Astrocyte of the hippocampus (primary cell): ENCODE measurements at regions not wholly inside any gene's neighbourhood (a gene's known extent, or its start where the extent isn't known, plus 50 kb on each side); places are given as distances from the start of the nearest gene placed in this dataset.
"Not testable (repeated sequence)": the region's sequence is repeated elsewhere in the genome, so short reads cannot be mapped to it uniquely, and the experiment has no call there.

Experiments used
- DNase-seq: peaks from one replicate; pipeline ENCODE4 v3.0.0; 2011; ENCODE audit warnings: low read depth, low spot score

DNA sequence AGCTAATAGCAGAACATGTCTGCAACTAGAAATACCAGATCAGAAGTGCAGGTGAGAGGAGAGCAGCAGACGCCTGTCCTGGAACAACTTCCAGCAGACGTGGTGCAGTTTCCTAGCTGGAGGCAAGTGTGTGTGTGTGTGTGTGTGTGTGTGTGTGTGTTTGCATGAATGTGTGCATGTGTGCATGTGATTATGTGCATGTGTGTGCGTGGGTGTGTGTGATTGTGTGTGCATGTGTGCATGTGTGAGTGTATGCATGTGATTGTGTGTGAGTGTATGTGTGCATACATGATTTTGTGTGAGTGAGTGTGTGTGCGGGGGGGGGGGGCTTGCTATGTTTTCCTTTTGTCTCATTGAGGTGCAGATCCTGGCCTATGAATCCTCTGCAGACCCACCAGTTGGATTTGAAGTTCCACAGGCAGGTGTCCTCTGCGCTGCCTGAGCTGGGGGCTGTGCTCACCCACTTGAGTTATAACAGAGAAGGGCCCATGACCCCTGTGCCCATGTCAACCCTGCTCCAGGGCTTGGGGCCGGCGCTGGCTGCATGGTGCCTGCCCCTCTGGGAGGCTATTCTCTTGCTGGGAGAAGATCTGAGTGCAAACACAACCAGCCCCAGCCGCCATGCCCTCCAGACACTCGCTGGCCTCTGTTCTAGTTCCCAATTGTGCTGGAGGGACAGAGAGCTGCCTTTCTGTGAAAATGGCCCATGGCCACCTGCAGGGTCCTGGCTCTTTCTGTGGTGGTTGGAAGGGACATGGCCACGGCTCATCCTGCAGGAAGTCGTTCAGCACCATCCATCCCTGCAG is 821.3 kb downstream of the BRD1 start:
- DNase-seq = no peak

DNA sequence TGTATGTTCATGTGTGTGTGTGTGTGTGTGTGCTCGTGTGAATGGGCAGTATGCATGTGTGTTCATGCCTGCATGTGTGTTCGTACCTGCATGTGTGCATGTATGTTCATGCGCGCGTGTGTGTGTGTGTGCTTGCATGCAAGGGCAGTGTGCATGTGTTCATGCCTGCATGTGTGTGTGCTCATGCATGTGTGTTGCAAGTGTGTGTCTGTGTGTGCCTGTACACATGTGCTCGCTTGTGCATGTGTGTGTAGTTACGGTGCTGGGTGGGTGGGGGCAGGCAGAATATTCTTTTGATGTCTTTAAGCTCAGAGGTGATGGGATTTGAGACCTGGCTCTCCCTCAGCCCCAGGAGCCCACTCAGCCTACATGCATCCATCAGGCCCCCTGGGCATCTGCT is 822.1 kb downstream of the BRD1 start:
- no peak for DNase-seq

DNA sequence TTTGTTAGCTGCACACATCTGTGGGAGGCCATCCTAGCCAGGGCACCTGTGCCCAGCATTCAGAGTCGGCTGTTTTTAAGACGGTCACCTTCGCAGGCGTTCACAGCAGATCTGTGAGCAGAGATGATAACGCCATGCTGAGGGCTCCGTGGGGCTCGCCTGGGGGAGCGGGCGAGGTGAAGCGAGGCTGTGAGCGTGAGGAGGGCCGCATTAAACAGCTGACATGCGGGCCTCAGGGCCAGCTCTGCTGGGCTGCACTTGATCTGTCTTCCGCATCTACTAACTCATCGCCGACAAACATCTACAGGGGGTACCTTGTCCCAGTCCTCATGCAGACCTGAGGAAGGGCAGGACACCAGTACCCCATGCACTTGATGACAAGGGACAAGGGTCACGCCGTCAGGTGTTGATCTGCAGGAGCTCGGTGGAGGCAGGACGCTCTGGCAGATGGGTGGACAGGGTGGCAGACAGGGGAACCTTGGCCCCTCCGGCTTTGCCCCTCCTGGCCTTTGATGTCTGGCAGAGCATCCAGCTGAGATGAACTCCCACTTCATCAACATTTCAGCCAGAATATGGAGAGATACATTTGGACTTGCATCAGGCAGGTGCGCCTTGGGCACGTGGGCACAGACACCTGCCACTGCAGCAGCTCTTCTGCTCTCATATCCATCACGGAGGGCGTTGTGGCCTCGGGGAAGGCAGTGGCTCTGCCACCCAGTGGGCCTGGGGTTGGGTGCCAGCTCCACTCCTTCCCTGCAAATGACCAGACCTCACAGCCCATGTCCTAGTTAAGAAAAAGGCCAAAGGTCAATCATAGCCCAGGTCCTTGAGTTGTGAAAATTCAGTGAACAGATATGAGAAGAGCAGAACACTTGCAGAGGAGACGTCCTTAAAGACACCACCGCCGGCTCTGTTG is 822.9 kb downstream of the BRD1 start:
- no peak for DNase-seq

DNA sequence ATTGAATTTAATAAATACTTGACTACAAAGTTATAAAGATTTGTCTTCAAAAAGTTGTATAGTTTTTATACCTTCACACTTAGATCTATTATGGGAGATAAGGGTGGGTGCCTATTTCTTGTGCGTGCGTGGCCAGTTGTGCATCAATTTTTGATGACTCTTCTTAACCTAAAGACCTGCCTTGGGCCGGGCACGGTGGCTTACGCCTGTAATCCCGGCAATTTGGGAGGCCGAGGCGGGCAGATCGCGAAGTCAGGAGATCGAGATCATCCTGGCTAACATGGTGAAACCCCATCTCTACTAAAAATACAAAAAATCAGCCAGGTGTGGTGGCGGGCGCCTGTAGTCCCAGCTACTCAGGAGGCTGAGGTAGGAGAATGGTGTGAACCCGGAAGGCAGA is 830.1 kb downstream of the BRD1 start:
- not testable (repeated sequence) for DNase-seq

DNA sequence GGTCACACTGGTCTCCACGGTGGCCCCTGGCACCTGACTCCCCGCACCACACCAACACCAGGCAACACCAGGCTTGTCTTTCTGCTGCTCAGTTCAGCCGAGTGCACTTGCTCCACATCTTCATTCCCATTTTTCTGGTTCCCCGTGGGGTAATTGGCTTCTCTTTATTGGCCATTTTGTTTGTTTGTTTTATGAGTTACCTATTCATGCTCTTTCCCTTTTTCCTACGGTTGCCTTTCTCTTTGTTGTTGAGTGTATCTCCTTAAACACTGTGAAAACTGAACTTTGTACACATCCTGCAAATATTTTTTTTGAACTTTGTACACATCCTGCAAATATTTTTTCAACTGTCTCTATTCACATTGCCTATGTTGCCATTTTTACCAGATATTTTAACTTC is 834.0 kb downstream of the BRD1 start:
- DNase-seq = no peak

DNA sequence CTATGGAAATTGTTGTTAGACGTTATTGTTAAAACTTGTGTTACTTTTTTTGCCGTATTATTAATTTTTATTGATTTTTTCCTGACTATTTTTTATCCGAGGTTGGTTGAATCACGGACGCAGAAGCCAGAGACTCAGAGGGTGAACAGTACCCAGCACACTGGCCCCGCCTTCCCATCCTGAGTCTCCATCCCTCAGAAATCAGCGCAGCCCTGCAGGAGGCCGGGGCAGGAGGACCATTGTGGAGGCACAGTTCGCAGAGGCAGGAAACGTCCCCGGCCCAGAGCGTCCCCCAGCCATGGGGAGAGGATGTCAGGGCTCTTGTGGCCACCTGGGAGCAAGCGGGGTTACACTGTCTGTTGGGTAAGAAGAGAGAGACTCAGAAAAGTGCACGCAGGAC is 843.0 kb downstream of the BRD1 start:
- DNase-seq = no peak

DNA sequence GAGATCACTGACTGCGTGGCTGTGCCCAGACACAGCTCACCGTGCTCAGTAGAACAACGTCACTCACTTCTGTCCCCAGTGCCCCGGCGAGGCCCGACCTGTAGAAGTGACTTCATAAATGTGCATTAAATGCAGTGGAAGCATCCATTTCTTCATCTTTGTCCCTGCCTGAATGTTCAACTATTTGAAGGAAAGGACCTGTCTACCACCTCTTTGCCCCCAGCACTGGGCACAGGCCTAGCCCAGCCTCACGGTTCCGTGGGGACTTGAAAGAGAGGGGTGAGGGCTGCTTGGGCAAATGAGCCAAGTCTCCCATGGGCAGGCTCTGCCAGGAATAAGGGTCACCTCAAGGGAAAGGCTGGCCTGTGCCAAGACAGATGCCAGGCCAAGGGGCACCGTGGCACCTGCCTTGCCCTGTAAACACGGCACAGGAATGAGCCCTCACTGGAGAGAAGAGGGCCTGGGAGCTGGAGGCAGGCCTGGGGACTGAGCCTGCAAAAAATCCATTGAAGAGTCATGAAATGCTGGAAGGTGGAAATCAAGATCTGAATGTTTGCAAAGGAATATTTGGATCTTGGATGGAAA is 845.3 kb downstream of the BRD1 start:
- no peak for DNase-seq

DNA sequence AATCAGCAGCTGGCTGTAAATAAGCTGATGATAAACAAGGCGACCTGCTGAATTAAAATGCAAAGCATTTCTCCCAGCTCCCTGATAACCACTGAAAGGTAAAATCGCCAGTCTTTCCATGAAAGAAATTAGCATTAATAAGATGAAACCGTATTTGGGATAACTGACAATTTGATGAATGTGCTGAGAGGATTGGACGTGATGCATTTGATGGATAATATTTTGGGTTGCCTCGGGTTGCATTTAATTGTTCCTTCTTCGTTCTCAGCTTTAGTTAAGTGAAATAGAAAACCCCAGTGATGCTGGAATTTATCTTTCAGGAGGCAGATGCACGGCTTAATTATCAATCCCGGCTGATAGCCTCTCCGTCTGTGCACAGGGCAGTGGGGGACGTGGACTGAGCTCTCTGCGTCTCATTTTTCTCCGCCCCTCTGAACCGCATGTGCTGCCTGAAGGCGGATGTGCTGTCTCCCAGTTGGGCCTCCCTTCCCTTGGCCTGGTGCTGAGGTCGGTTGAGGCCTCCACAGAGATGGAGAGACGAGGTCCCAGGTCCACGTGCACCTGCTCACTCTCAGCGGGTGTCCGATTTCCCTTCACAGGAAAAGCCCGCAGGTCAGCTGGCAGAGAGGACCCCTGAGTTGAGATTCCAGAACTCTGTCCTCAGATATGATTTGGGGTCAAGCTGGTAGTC is 846.2 kb downstream of the BRD1 start:
- no peak for DNase-seq

DNA sequence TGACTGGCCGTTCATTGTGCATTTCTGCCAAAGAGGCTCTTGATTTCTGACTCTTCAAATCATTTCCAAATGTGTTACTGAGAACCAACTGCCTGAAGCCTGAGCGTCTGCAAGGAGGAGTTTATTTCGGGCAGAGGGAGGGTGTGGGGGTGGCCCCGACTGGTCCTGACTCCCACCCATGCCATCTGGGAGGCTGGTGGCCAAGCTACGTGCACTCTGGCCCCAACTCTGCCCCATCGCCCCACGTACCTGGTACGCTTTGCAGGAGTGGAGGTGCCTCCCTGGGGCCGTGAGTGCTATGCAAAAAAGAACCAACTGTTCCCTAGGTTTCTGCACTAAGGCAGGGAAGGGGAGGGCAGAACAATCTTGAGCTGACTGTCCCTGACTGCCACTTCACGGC is 846.8 kb downstream of the BRD1 start:
- no peak for DNase-seq

DNA sequence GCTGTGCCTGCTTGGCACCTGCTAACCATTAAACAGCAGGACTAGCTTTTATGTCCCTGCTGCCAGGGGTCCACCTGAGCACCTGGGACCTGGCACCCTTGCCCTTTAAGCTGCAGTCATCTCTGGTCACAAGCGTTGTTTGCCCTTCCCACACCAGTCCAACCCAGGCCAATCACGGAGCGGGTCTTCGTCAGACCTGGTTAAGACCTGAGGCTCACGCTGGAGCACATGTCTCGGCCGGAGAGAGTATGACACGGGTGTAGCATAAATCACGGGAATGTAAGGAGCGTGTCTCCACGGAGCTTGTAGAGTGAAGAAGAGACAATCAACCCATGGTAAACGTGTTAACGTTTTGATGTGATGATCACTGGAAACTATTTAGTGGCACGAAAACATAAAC is 847.3 kb downstream of the BRD1 start:
- no peak for DNase-seq

DNA sequence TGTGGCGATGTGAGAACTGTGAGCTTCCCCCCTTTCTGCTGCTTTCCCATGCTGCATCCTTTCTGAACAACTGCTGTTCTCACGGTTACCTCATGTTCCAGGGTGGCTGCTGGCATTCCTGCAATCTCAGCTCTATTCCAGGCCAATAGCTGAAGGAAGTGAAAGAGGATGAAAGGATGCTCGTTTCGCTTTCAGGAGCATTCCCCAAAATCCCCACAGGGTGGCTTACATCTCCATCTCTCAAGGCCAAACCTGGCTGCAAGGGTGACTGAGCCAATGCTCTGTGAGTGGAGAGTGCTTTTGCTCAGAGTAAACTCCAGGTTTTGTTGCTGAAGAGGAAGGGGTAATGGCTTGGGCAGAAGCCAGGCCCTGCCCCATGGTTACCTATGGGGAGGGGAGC is 848.2 kb downstream of the BRD1 start:
- no peak for DNase-seq

DNA sequence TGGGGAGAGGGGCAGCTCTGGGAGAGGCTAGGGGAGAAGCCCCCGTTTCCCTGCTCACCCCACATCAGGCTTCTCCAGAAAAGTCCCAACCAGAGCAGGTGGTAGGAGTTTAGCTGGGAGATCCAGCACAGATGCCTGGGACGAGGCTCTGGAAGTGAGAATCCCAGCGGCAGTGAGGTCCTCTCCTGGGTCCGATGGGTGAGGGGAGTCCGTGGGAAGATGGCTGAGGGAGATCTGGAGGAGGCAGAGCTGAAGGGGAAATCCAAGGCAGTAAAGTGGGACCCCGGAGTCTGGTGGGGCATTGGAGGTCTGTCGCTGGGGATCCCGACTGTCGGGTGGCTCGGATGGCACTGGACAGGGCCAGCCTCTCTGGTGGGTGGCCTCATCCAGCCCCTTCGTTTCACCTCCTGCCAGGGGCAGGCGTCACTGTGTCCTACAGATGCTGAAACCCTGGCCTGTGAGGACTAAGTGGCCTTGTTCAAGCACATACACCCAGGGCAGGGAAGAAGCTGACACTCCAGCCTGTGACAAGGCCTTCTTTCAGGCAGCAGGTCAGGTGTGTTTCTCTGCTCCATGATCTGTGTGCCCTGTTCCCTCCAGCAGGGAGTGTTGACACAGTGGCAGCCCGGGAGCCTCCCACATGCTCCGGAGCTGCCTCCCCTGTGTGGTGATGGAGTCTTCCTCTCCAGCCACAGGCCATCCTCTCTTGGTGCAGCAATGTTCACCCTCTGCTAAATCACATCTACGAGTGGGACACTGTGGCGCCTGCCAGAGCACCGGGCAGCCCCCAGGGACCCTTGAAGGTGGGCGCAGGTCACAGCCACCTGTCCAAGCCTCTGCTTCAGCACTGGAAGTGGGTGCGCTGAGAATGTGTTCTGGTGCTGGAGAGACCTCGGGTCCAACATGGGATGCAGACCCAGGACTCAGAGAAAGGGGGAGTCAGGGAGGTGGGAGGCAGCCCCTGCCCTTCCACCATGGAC is 850.8 kb downstream of the BRD1 start:
- no peak for DNase-seq

DNA sequence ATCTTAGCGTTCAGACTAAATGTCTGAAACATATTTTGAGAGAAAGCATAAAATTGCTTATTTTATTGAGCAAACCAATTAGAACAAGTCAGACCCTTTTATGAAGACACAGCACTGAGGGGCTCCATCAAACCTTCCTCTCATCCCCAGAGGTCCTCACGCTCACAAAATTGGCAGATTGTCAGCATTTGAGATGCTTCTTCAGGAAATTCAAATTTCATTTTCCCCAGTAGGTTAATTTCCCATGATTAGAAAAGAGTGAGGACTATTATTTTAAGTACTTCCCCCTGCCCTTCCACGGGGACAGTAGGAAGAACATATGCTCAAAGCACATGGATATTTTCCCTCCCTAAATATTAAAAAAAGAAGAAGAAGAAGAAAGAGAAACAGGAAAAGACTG is 851.8 kb downstream of the BRD1 start:
- DNase-seq = no peak

DNA sequence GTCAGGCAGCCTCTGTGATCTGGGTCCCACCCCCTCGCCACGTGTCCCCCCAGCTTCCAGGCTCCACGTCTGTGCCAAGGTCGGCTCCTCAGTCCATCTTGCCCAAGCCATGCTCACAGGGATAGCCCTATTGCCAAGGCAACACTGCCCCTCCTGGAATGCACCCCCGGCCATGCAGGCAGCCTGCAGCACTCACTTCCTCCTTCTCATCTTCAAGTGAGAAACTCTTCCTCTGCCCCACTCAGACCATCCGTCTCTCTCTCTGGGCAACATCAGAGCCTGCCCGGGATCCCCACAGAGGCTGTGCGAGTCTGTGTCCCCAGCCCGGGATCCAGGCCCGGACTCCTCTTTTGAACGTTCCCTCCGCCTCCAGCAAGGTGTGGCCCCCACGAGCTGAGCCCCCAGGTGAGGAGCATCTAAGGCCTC is 852.3 kb downstream of the BRD1 start:
- DNase-seq = no peak

DNA sequence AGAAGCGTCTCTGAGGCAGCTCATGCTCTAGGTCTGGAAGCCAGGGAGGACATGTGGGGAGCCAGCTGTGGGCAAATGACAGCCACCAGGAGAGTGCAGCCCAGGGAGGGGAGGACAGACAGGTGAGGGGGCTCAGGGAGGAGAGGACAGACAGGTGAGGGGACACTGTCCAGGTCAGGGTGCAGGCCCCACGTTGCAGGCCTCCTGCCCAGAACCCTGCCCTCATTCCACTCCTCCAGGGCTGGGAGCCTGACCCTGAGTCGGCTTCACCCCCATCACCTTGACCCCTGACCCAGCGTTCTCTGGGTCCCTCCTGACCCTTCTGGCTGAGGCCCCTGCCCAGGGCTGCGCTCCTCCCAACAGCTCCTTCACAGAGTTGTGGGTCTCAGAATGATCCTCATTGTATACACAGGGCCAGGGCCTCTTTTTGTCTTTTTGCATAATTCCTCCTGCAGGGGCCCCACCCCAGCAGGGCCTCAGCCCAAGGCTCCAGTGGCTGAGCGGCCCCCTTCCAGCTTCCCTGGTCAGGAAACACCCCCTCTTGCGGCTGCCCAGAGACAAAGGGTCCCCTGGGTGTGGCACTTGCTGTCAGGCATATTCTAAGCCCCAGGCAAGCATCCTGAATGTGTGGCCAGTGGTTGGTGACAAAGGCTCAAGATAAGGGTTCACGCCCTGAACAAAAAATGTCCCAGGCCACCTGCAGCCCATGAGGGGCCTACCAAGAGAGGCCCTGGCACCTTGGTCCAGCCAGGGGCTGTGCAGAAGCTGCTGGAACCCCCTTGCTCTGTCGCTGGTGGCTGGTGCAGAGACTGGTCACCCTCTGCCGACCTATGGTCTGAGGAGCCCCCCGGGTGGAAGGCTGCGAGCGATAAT is 853.0 kb downstream of the BRD1 start:
- DNase-seq = no peak

DNA sequence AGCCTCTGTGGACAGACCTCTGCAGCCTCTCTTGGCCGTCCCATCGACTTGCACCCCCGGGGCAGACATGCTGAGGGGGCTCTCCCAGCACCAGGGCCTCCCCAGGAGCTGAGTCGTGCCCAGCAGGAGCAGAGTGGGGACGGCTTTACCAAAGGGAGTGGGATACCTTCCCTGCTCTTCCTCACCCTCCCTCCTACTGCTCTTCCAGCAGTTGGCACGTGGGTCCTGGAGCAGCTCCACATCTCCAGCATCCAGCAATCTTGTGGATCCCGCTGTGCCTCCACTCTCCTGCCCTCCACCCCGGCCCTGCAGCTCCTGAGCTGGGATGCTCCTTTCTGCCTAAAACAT is 854.0 kb downstream of the BRD1 start:
- DNase-seq = no peak

DNA sequence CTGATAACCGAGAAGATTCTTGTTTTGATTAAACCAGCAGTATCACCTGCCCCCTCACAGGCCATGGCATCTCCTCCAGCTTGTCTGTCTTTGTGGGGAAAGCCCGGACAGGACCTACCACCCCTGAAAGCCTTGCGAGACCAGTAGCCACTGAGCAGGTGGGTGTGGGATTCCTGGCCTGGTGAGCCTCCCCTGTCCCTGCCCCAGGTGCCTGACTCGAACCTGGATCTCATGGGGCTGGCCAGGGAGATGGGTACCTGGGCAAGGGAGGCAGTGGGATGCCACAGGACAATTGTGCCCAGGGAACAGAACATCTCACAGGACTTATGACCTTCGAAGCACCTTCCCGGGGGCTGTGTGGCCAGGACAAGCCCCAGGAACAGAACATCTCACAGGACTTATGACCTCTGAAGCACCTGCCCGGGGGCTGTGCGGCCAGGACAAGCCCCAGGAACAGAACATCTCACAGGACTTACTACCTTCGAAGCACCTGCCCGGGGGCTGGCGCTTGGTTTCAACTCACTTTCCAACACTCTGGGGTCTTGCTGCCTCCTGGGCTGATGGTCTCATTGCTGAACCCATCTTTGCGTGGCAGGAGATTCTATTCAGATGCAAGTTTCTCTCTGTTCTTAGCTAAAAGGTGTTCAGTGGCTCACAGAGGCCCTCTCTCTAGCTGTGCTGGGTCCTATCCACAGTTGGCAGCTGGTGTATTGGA is 854.5 kb downstream of the BRD1 start:
- no peak for DNase-seq

DNA sequence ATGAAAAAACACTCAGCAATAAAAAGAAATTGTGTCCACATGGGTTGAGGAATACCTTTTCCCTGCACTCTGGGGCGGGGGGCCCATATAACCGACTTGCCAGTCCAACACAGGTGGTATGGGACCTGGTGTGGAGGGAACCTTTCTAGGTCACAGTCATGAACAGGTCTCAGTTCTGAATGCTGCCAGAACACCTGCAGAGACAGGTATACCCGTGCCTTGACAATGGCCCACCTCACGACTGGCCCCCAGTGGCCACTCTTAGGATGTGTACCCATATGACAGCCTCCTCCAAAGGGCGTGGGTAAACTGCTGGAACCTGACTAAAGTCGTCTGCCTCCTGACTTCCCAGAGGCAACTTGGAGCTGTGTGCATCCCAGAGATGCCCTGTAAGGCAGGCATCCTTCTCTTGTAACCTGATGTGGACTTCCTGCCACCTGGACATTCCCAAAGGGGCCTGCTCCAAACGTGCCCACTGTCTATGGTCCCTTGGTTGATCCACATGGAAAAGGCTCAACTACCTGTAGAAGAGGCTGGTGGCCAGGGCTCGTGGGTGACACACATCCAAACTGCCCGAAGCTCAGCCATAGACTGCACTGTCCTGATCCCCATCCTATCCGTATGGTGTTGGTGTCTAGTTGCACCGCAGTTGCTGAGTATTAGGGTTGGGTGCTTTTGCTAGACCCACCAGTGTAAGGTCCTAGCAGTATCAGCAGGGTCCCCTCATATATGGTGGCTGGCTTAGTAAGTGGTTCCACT is 859.3 kb downstream of the BRD1 start:
- no peak for DNase-seq
